Esophagus squamous epithelium (tissue), 4 donors: ENCODE measurements at regions not wholly inside any gene's neighbourhood (a gene's known extent, or its start where the extent isn't known, plus 50 kb on each side); places are given as distances from the start of the nearest gene placed in this dataset.

ENCODE experiments used
- POLR2A ChIP-seq, 4 donors: fragments of 450-650 bp; IDR thresholded peaks; one replicate each; pipeline ENCODE4 v1.6.1; 2017; ENCODE audit warnings: antibody characterized with exemption in 4 of 4, mild to moderate bottlenecking in 4 of 4, moderate library complexity in 3 of 4
- TF ChIP-seq, protein P1 (sequence below), 6 experiments: fragments of 450-650 bp in 4 of 6; fragments of 200-600 bp in 2 of 6; sonication (generic) in 2 of 6; IDR thresholded peaks; one replicate each; pipeline ENCODE4 v1.5.1; 2016 to 2019; ENCODE audit warnings: antibody characterized with exemption in 6 of 6, mild to moderate bottlenecking in 4 of 6, moderate library complexity in 4 of 6

DNA sequence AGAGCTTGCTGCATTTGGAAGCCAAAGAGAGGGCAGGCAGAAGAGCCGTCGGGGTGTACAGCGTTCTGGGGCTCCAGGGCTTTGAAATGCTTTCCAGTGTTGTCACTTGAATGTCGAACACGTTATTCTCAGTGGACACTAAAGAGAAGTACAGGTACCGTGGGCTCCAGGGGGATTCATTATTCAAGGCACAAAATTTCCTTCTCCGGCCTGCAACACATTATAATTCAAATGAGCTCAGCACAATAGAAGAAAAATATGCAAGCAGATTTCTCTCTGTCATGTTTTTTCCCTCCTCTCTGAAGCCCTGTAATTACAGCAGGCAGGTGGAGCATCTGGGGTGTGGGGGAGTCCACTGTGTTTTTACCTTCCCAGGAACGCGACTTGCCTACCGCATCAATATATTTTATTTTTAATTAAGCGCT is 293.1 kb downstream of the ZSWIM6 start:
- TF ChIP-seq, protein P1, sequence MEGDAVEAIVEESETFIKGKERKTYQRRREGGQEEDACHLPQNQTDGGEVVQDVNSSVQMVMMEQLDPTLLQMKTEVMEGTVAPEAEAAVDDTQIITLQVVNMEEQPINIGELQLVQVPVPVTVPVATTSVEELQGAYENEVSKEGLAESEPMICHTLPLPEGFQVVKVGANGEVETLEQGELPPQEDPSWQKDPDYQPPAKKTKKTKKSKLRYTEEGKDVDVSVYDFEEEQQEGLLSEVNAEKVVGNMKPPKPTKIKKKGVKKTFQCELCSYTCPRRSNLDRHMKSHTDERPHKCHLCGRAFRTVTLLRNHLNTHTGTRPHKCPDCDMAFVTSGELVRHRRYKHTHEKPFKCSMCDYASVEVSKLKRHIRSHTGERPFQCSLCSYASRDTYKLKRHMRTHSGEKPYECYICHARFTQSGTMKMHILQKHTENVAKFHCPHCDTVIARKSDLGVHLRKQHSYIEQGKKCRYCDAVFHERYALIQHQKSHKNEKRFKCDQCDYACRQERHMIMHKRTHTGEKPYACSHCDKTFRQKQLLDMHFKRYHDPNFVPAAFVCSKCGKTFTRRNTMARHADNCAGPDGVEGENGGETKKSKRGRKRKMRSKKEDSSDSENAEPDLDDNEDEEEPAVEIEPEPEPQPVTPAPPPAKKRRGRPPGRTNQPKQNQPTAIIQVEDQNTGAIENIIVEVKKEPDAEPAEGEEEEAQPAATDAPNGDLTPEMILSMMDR (IDR thresholded peaks at IDR 0.05), result no peak
- TF ChIP-seq POLR2A (IDR thresholded peaks at IDR 0.05), result no peak
